Endothelial cell of umbilical vein (primary cell): ENCODE measurements at regions not wholly inside any gene's neighbourhood (a gene's known extent, or its start where the extent isn't known, plus 50 kb on each side); places are given as distances from the start of the nearest gene placed in this dataset.

Experiments
- BruUV-seq: library from RNA; stranded (reverse); fragments of 400-500 nt; replicated peaks from 2 replicates; lab custom pipeline; 2021; lab: Mats Ljungman, UMichigan
- CTCF ChIA-PET: fragments of 300-600, 350-600 bp; sonication (Branson Sonifier 250); formaldehyde crosslinking; loops from one replicate; lab custom pipeline; 2021; ENCODE audit warnings: antibody characterized with exemption, inconsistent platforms; lab: Charles Lee
- POLR2A ChIA-PET: fragments of 300-600, 350-600 bp; sonication (Branson Sonifier 250); formaldehyde crosslinking; loops from one replicate; lab custom pipeline; 2021; ENCODE audit warnings: antibody characterized with exemption, inconsistent platforms; lab: Charles Lee
- DNase-seq: peaks from one replicate; pipeline ENCODE4 v3.0.0-alpha.2; 2011; ENCODE audit warnings: low read depth, low spot score
- FAIRE-seq: peaks from 2 replicates; lab custom pipeline; 2011; peaks lifted over from hg19 to GRCh38; lab: Jason Lieb, UNC
- H2AFZ ChIP-seq: 2 replicates; pipeline ENCODE4 v1.6.0; 2012; ENCODE audit warnings: low read depth, low read length, control low read depth, inconsistent platforms
- H3K27ac ChIP-seq: 2 replicates; pipeline ENCODE4 v1.5.1; 2011; ENCODE audit warnings: low read depth, mild to moderate bottlenecking, control low read depth, low read length, moderate library complexity; ENCODE audit not compliant: insufficient read depth
- H3K27me3 ChIP-seq, 2 experiments: 2 replicates each; pipeline versions ENCODE4 v1.6.0 to v1.6.1; 2011; ENCODE audit warnings: low read length in 2 of 2, mixed read lengths in 1 of 2; ENCODE audit not compliant: control insufficient read depth in 2 of 2, insufficient read depth in 2 of 2
- H3K36me3 ChIP-seq, 2 experiments: 2 replicates in 1 of 2; 3 replicates in 1 of 2; pipeline ENCODE4 v1.5.1; 2011; ENCODE audit warnings: low read length in 2 of 2, mild to moderate bottlenecking in 1 of 2, moderate library complexity in 1 of 2; ENCODE audit not compliant: control insufficient read depth in 2 of 2, insufficient read depth in 2 of 2; ENCODE audit errors: extremely low read depth in 1 of 2
- H3K4me1 ChIP-seq: 3 replicates; pipeline ENCODE4 v1.5.1; 2011; ENCODE audit warnings: mild to moderate bottlenecking, low read length; ENCODE audit not compliant: control insufficient read depth, insufficient read depth; ENCODE audit errors: extremely low read depth
- H3K4me2 ChIP-seq: 2 replicates; pipeline ENCODE4 v1.6.1; 2011; ENCODE audit warnings: low read length, control low read depth, mixed read lengths; ENCODE audit not compliant: insufficient read depth
- H3K4me3 ChIP-seq, 3 experiments: fragments of 200-600 bp in 1 of 3; sonication (generic), shearing (Covaris generic) in 1 of 3; replicated peaks in 1 of 3; 2 replicates each; pipeline ENCODE4 v1.5.1; 2011 to 2016; ENCODE audit warnings: control low read depth in 3 of 3, low read length in 3 of 3, mild to moderate bottlenecking in 2 of 3, inconsistent platforms in 1 of 3, low read depth in 1 of 3, moderate library complexity in 1 of 3; ENCODE audit not compliant: insufficient read depth in 1 of 3
- H3K79me2 ChIP-seq: 2 replicates; pipeline ENCODE4 v1.6.0; 2012; ENCODE audit warnings: low read length, inconsistent platforms; ENCODE audit not compliant: control insufficient read depth, insufficient read depth
- H3K9ac ChIP-seq: replicated peaks from 2 replicates; pipeline ENCODE3; 2011; ENCODE audit warnings: low read length, control low read depth; ENCODE audit not compliant: insufficient read depth; ENCODE audit errors: extremely low read depth
- H3K9me1 ChIP-seq: replicated peaks from 3 replicates; pipeline ENCODE4 v1.6.0; 2011; ENCODE audit warnings: mild to moderate bottlenecking, low read length; ENCODE audit not compliant: control insufficient read depth, insufficient read depth; ENCODE audit errors: extremely low read depth
- H3K9me3 ChIP-seq: replicated peaks from 2 replicates; pipeline ENCODE4 v1.5.1; 2012; ENCODE audit warnings: low read length, inconsistent platforms; ENCODE audit not compliant: control insufficient read depth, insufficient read depth
- H4K20me1 ChIP-seq: replicated peaks from 2 replicates; pipeline ENCODE3; 2011; ENCODE audit warnings: mild to moderate bottlenecking, low read length; ENCODE audit not compliant: control insufficient read depth, insufficient read depth; ENCODE audit errors: extremely low read depth
- EZH2 ChIP-seq: IDR thresholded peaks from 2 replicates; pipeline ENCODE4 v1.6.1; 2012; ENCODE audit warnings: borderline replicate concordance, low read depth, mild to moderate bottlenecking, moderate library complexity, low read length, inconsistent platforms; ENCODE audit not compliant: severe bottlenecking
- JUN ChIP-seq: IDR thresholded peaks from 2 replicates; pipeline ENCODE4 v1.6.1; 2011; ENCODE audit warnings: borderline replicate concordance, low read depth; ENCODE audit not compliant: insufficient read length, insufficient read depth
- dilution Hi-C: fragments of 300-500 bp; cut with MboI; formaldehyde crosslinking; loops from one replicate; pipeline ENCODE4 v1.15.0; 2019; ENCODE audit warnings: low sequenced_read_pairs; ENCODE audit not compliant: extremely low pct_ligation_motif_present
- intact Hi-C: fragments of 100-400 bp; cut with micrococcal nuclease; formaldehyde crosslinking; loops from one replicate; pipeline ENCODE4 v1.10.0; 2022
- TF ChIP-seq, protein P1 (sequence below), 2 donors: IDR thresholded peaks; 1 replicate in 1 of 2; 2 replicates in 1 of 2; pipeline ENCODE4 v1.5.1; 2011; ENCODE audit warnings: low read length in 2 of 2, mild to moderate bottlenecking in 2 of 2, moderate library complexity in 2 of 2, control low read depth in 1 of 2, inconsistent platforms in 1 of 2, low read depth in 1 of 2; ENCODE audit not compliant: insufficient read depth in 1 of 2; ENCODE audit errors: extremely low read depth in 1 of 2

DNA sequence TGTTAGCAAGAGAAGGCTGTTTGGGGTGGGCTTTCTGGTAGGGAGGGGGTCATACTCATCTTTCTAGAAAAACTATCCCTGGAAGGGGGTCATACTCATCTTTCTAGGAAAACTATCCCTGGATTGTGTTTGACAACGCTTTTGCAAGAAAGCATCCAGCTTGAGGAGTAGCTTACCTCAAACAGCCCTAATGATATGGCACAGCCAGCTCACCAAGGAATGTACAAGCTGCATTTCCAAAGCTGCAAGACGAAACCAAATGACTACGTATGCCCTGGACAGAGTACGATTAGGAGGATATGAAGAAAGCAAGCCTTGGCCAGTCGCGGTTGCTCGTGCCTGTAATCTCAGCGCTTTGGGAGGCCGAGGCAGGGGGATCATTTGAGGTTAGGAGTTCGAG lies 63.4 kb downstream of the KLF4 start:
- Histone ChIP-seq H3K36me3 (no peaks in the 10 kb centered on the region), H4K20me1 (no peaks in the 10 kb centered on the region), H3K27me3 (no peaks in the 10 kb centered on the region), H3K9ac (no peak overlapping the region), H3K27ac (no peak overlapping the region), H3K4me2 (no peak overlapping the region), H2AFZ (no peak overlapping the region), H3K9me3 (no peaks in the 10 kb centered on the region), H3K79me2 (no peaks in the 10 kb centered on the region), H3K4me1 (peaks cover 4% of the 10 kb centered on the region), H3K9me1 (no peaks in the 10 kb centered on the region), H3K4me3 (no peak overlapping the region)
- no peak for FAIRE-seq
- no peak for DNase-seq
- POLR2A ChIA-PET: interaction anchor here (0.6 kb wide), 1 partner anchor 562 kb away, joined by 4 read pairs; no protein-coding TSS in a partner anchor
- dilution Hi-C loops: no loop called here
- intact Hi-C loops: no loop called here
- TF ChIP-seq EZH2: no peak
- BruUV-seq: no TSS peak
- CTCF ChIA-PET: interaction anchor here (0.8 to 3.6 kb wide), 16 partner anchors 12 to 1943 kb away, joined by 3 to 25 read pairs (median 6); partner anchors contain the start of gene KLF4

DNA sequence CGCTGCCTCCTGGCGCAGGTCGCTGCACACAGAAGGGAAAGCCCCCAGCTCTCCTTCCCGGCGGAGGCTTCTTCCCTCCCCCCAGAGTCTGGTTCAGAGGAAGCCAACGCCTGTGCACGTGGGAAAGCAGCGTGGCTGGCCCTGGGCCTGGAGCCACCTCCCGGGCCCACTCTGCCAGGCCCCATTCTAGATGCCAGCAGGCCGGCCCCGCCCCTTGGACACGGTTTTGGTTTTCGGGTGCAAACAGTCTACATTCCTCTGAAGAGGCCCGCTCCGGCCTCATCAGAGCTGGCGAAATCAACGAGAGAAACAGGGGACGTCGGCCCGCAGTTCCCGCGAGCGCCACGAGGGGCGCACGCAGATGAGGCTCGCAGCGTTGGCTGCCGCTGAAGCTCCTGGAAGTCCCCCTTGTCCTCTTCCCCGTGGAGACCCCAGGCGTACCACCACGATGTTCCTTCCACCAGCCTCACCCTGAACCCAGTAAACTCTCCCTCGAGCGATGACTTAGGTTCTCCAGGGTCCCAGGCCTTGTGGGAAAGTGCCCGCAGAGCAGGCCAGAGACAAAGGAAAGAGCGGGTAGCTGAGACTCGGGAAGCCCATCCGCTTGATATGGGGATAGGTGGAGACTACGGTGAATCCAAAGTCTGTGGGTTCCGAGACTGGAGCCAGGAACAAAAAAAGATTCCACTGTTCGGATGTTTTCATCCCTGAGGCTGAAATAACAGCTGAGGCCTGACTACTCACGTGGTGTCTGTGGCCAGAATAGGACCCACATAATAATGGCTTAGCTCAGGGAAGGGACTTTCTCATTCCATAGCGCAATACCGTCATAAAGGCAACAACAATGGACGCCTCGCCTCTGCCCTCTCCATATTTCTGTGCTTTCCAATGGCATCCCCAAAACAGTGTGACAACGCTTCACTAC lies 64.2 kb downstream of the KLF4 start:
- Histone ChIP-seq H3K27ac (no peak overlapping the region), H3K27me3 (no peaks in the 10 kb centered on the region), H3K4me3 (peak overlapping the region in 1 of 3 experiments; percentile 12), H4K20me1 (no peaks in the 10 kb centered on the region), H3K4me1 (peaks cover 4% of the 10 kb centered on the region), H3K4me2 (peak overlapping the region; percentile 52), H2AFZ (peak overlapping the region; percentile 69), H3K36me3 (no peaks in the 10 kb centered on the region), H3K9me1 (no peaks in the 10 kb centered on the region), H3K9me3 (no peaks in the 10 kb centered on the region), H3K9ac (no peak overlapping the region), H3K79me2 (no peaks in the 10 kb centered on the region)
- peak; percentile 65 for DNase-seq
- CTCF ChIA-PET: interaction anchor here (0.6 to 3.6 kb wide), 46 partner anchors 11 to 1943 kb away, joined by 3 to 25 read pairs (median 4); partner anchors contain the start of gene KLF4
- dilution Hi-C loops: no loop called here
- intact Hi-C loops: loop anchor here (1.0 kb wide), 1 partner anchor 1337 kb away; no protein-coding TSS in a partner anchor
- peak; percentile 88 for FAIRE-seq
- no peak for TF ChIP-seq EZH2
- TF ChIP-seq JUN: no peak
- TF ChIP-seq, protein P1, sequence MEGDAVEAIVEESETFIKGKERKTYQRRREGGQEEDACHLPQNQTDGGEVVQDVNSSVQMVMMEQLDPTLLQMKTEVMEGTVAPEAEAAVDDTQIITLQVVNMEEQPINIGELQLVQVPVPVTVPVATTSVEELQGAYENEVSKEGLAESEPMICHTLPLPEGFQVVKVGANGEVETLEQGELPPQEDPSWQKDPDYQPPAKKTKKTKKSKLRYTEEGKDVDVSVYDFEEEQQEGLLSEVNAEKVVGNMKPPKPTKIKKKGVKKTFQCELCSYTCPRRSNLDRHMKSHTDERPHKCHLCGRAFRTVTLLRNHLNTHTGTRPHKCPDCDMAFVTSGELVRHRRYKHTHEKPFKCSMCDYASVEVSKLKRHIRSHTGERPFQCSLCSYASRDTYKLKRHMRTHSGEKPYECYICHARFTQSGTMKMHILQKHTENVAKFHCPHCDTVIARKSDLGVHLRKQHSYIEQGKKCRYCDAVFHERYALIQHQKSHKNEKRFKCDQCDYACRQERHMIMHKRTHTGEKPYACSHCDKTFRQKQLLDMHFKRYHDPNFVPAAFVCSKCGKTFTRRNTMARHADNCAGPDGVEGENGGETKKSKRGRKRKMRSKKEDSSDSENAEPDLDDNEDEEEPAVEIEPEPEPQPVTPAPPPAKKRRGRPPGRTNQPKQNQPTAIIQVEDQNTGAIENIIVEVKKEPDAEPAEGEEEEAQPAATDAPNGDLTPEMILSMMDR (IDR thresholded peaks at IDR 0.05; ENCODE audit: extremely low read depth in 1 of 2, insufficient read depth in 1 of 2, low read depth in 1 of 2, low read length in 2 of 2): peak; percentile 98 to 99
- no TSS peak for BruUV-seq
- POLR2A ChIA-PET: interaction anchor here (0.6 kb wide), 1 partner anchor 561 kb away, joined by 4 read pairs; no protein-coding TSS in a partner anchor
